ENCODE measurements at regions not wholly inside any gene's neighbourhood (a gene's known extent, or its start where the extent isn't known, plus 50 kb on each side); places are given as distances from the start of the nearest gene placed in this dataset.
"Not testable (repeated sequence)": the region's sequence is repeated elsewhere in the genome, so short reads cannot be mapped to it uniquely, and the experiment has no call there.

GRCh38 chr12:69149270-69149669 is 90.1 kb upstream of the CPSF6 start:
- DNase-seq: no peak

- no peak for DNase-seq
Observed at GRCh38 chr12:69150083-69150795, 89.1 kb upstream of the CPSF6 start.

GRCh38 chr12:69150796-69151127 is 88.6 kb upstream of the CPSF6 start:
- DNase-seq: no peak

- peak; percentile 83 for DNase-seq
Observed at GRCh38 chr12:69151254-69151764, 88.1 kb upstream of the CPSF6 start.

- peak; percentile 54 for DNase-seq
Observed at GRCh38 chr12:69154585-69155363, 84.6 kb upstream of the CPSF6 start.

- DNase-seq: peak; percentile 63
Observed at GRCh38 chr12:69157023-69157655, 82.2 kb upstream of the CPSF6 start.

GRCh38 chr12:69161829-69162228 is 77.5 kb upstream of the CPSF6 start:
- DNase-seq: no peak

- DNase-seq: no peak
Observed at GRCh38 chr12:69163681-69164362, 75.5 kb upstream of the CPSF6 start.

GRCh38 chr12:69167648-69168165 is 71.7 kb upstream of the CPSF6 start:
- no peak for DNase-seq

- DNase-seq: no peak
Observed at GRCh38 chr12:69168363-69168762, 71.0 kb upstream of the CPSF6 start.

GRCh38 chr12:69168828-69169227 is 70.5 kb upstream of the CPSF6 start:
- DNase-seq: no peak

GRCh38 chr12:69170293-69170692 is 69.1 kb upstream of the CPSF6 start:
- DNase-seq: no peak

- DNase-seq: no peak
Observed at GRCh38 chr12:69171881-69172280, 67.5 kb upstream of the CPSF6 start.

GRCh38 chr12:69172491-69172890 is 66.9 kb upstream of the CPSF6 start:
- no peak for DNase-seq

GRCh38 chr12:69173368-69173767 is 66.0 kb upstream of the CPSF6 start:
- DNase-seq: no peak

GRCh38 chr12:69179786-69180185 is 59.6 kb upstream of the CPSF6 start:
- no peak for DNase-seq

- DNase-seq: not testable (repeated sequence)
Observed at GRCh38 chr12:69187572-69187971, 51.8 kb upstream of the CPSF6 start.

GRCh38 chr12:69189378-69189978 is 49.9 kb upstream of the CPSF6 start:
- DNase-seq: no peak
